ENCODE measurements at regions not wholly inside any gene's neighbourhood (a gene's known extent, or its start where the extent isn't known, plus 50 kb on each side); places are given as distances from the start of the nearest gene placed in this dataset.

- WGBS, 4 donors: 83 to 95% (median 89%) methylated on average over 1 of the region's 1 CpG
- no peak overlapping the region for H3K4me3 ChIP-seq
- TF ChIP-seq CTCF (IDR thresholded peaks at IDR 0.05) (no peak), POLR2A (IDR thresholded peaks at IDR 0.05) (no peak)
- no peaks in the 10 kb centered on the region for H3K27me3 ChIP-seq
- intact Hi-C loops (cut with DNase I): no loop called here
- H3K4me1 ChIP-seq (replicated peaks in 1 of 2): no peaks in the 10 kb centered on the region
- H3K9me3 ChIP-seq (replicated peaks in 1 of 3): no peaks in the 10 kb centered on the region
- no peak overlapping the region for H3K27ac ChIP-seq
- DNase-seq: no peak
- no peaks in the 10 kb centered on the region for H3K36me3 ChIP-seq (replicated peaks in 1 of 2)
These were observed 124.1 kb upstream of the SLIT2 start for GRCh38 chr4:20127626-20128025.

GRCh38 chr4:20126906-20127305 lies 124.8 kb upstream of the SLIT2 start:
- Histone ChIP-seq H3K4me3 (no peak overlapping the region), H3K4me1 (replicated peaks in 1 of 2) (no peaks in the 10 kb centered on the region), H3K27me3 (no peaks in the 10 kb centered on the region), H3K9me3 (replicated peaks in 1 of 3) (no peaks in the 10 kb centered on the region), H3K27ac (no peak overlapping the region), H3K36me3 (replicated peaks in 1 of 2) (no peaks in the 10 kb centered on the region)
- intact Hi-C loops (cut with DNase I): no loop called here
- DNase-seq: no peak
- TF ChIP-seq POLR2A (IDR thresholded peaks at IDR 0.05) (no peak), CTCF (IDR thresholded peaks at IDR 0.05) (no peak)
- WGBS, 4 donors: 83 to 100% (median 95%) methylated on average over 1 of the region's 1 CpG

GRCh38 chr4:20124317-20125026 lies 127.2 kb upstream of the SLIT2 start:
- intact Hi-C loops (cut with DNase I): no loop called here
- no peaks in the 10 kb centered on the region for H3K9me3 ChIP-seq (replicated peaks in 1 of 3)
- H3K36me3 ChIP-seq (replicated peaks in 1 of 2): no peaks in the 10 kb centered on the region
- DNase-seq: no peak
- 80 to 87% (median 82%) methylated on average over 3 of the region's 3 CpGs for WGBS, 4 donors
- no peak for TF ChIP-seq POLR2A (IDR thresholded peaks at IDR 0.05)
- TF ChIP-seq CTCF (IDR thresholded peaks at IDR 0.05): no peak
- no peaks in the 10 kb centered on the region for H3K27me3 ChIP-seq
- no peaks in the 10 kb centered on the region for H3K4me1 ChIP-seq (replicated peaks in 1 of 2)
- H3K4me3 ChIP-seq: no peak overlapping the region
- H3K27ac ChIP-seq: no peak overlapping the region

DNA sequence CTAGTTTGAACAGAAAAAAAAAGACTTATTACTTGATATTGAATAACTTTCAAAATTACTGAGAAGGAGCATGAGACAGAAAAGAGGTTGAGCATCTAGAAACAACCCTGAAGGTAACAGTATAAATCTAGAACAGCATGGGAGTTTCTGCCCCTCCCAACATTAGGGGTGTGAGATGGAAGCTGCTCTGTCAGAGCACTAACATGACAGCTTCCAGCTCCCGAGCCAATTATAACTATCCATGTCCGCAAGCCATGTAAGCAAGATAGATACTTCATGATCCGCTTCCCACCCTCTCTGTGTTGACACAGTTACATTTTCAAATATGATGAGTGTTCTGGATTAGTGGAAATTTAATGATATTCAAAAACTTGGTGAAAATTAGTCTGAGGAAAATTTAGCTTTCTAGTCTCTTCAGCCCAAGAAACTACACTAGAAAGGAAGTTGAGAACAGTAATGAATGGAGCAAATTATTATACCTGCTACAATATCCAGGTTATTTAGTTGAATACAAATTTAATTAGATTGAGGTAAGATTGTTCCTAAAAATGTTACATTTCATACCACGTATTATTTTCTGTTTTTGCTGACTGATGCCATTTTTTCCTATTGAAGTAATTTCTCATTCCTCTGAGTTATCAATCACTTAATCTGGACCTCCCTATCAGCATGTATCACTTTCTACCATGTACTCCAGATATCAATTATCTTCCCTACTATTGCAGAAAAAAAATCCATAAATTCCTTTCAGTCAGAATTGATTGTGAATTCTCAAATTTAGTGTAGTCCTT lies 129.3 kb upstream of the SLIT2 start:
- no peaks in the 10 kb centered on the region for H3K36me3 ChIP-seq (replicated peaks in 1 of 2)
- TF ChIP-seq POLR2A (IDR thresholded peaks at IDR 0.05): no peak
- TF ChIP-seq CTCF (IDR thresholded peaks at IDR 0.05): no peak
- intact Hi-C loops (cut with DNase I): no loop called here
- H3K4me1 ChIP-seq (replicated peaks in 1 of 2): no peaks in the 10 kb centered on the region
- 78 to 88% (median 81%) methylated on average over 4 of the region's 4 CpGs for WGBS, 4 donors
- H3K4me3 ChIP-seq: no peak overlapping the region
- DNase-seq: no peak
- no peaks in the 10 kb centered on the region for H3K9me3 ChIP-seq (replicated peaks in 1 of 3)
- no peaks in the 10 kb centered on the region for H3K27me3 ChIP-seq
- no peak overlapping the region for H3K27ac ChIP-seq

Data from adrenal gland (tissue), 9 donors.